Suprapubic skin (tissue), 4 donors: ENCODE measurements at regions not wholly inside any gene's neighbourhood (a gene's known extent, or its start where the extent isn't known, plus 50 kb on each side); places are given as distances from the start of the nearest gene placed in this dataset.
A peak's percentile ranks its signal among the peaks of the same experiment; 100 is the strongest.

ENCODE experiments used
- DNase-seq, 2 donors: peaks; one replicate each; pipeline ENCODE4 v3.0.0-alpha.2; 2019; ENCODE audit warnings: low spot score in 2 of 2
- H3K27ac ChIP-seq: fragments of 200-600 bp; sonication (generic); one replicate; pipeline ENCODE4 v1.5.1; 2019
- H3K27me3 ChIP-seq: fragments of 200-600 bp; sonication (generic); one replicate; pipeline ENCODE4 v1.5.1; 2019
- H3K36me3 ChIP-seq: fragments of 200-600 bp; sonication (generic); one replicate; pipeline ENCODE4 v1.5.1; 2019
- H3K4me1 ChIP-seq: fragments of 200-600 bp; sonication (generic); one replicate; pipeline ENCODE4 v1.5.1; 2019
- H3K4me3 ChIP-seq: fragments of 200-600 bp; sonication (generic); one replicate; pipeline ENCODE4 v1.5.1; 2019; ENCODE audit warnings: mild to moderate bottlenecking
- H3K9me3 ChIP-seq: fragments of 200-600 bp; sonication (generic); one replicate; pipeline ENCODE4 v1.5.1; 2019
- EP300 ChIP-seq: sonication (generic); formaldehyde crosslinking; IDR thresholded peaks from one replicate; pipeline ENCODE4 v1.6.1; 2017; ENCODE audit warnings: antibody characterized with exemption
- POLR2A ChIP-seq, 2 donors: fragments of 450-650 bp; IDR thresholded peaks; one replicate each; pipeline ENCODE4 v1.6.1; 2017; ENCODE audit warnings: antibody characterized with exemption in 2 of 2, mild to moderate bottlenecking in 2 of 2, moderate library complexity in 2 of 2
- POLR2AphosphoS5 ChIP-seq, 3 donors: sonication (generic); formaldehyde crosslinking; IDR thresholded peaks; one replicate each; pipeline ENCODE4 v1.6.1; 2017; ENCODE audit warnings: antibody characterized with exemption in 3 of 3
- WGBS: methylation state at CpG from one replicate; pipeline ENCODE4 v1.1.5; 2018; 5-methylcytosine and 5-hydroxymethylcytosine counted together
- TF ChIP-seq, protein P1 (sequence below), 2 donors: fragments of 200-600 bp in 1 of 2; fragments of 450-650 bp in 1 of 2; sonication (generic) in 1 of 2; IDR thresholded peaks; one replicate each; pipeline ENCODE4 v1.5.1; 2016 to 2019; ENCODE audit warnings: antibody characterized with exemption in 2 of 2, mild to moderate bottlenecking in 1 of 2, moderate library complexity in 1 of 2

DNA sequence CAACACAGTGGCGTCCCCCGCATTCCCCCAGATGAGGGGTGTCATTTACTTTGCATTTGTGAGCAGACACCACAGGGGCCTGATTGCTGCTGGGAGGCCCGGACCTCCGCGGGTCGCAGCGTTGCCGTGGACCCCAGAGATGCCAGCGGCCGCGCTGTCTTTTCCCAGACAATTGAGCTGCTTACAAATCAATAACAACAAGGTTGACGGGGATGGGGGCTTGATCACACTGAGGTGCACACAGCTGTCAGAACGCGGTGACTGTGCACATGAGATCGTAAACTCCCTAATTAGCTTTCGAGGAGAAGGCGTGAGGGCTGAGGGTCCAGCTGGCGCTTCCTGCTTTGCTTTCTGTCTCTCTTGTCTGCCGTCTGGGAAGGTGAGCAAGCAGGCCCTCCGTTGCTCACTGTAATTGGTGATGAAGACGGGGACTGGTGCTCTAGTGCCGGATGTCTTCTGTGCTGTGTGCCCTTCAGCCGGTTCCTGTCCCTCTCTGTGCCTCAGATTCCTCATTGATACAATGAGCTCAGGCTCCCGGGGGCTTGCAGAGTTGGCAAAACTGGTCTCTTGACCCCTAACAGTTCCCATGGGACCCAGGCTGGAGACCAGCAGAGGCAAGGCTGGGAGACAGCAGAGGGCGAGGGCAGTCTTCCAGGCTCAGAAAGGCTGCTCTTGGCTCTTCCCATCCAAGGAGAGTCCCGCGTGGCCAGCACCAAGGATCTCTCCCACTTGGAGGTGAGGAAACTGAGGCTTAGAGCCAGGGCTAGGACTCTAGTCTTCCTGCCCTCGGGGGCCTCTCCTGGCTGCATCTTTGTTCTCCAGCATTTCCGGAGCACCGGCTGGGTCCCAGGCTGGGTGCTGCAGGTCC, 126.0 kb upstream of the PMEPA1 start:
- Histone ChIP-seq H3K27me3 (no peaks in the 10 kb centered on the region), H3K4me1 (peaks cover 4% of the 10 kb centered on the region), H3K9me3 (no peaks in the 10 kb centered on the region), H3K27ac (no peak overlapping the region), H3K4me3 (no peak overlapping the region), H3K36me3 (no peaks in the 10 kb centered on the region)
- no peak for DNase-seq
- 81% methylated on average over 28 of the region's 30 CpGs for WGBS
- TF ChIP-seq EP300 (no peak), POLR2A (IDR thresholded peaks at IDR 0.05) (no peak), POLR2AphosphoS5 (IDR thresholded peaks at IDR 0.05) (no peak)
- TF ChIP-seq, protein P1, sequence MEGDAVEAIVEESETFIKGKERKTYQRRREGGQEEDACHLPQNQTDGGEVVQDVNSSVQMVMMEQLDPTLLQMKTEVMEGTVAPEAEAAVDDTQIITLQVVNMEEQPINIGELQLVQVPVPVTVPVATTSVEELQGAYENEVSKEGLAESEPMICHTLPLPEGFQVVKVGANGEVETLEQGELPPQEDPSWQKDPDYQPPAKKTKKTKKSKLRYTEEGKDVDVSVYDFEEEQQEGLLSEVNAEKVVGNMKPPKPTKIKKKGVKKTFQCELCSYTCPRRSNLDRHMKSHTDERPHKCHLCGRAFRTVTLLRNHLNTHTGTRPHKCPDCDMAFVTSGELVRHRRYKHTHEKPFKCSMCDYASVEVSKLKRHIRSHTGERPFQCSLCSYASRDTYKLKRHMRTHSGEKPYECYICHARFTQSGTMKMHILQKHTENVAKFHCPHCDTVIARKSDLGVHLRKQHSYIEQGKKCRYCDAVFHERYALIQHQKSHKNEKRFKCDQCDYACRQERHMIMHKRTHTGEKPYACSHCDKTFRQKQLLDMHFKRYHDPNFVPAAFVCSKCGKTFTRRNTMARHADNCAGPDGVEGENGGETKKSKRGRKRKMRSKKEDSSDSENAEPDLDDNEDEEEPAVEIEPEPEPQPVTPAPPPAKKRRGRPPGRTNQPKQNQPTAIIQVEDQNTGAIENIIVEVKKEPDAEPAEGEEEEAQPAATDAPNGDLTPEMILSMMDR (IDR thresholded peaks at IDR 0.05): no peak

DNA sequence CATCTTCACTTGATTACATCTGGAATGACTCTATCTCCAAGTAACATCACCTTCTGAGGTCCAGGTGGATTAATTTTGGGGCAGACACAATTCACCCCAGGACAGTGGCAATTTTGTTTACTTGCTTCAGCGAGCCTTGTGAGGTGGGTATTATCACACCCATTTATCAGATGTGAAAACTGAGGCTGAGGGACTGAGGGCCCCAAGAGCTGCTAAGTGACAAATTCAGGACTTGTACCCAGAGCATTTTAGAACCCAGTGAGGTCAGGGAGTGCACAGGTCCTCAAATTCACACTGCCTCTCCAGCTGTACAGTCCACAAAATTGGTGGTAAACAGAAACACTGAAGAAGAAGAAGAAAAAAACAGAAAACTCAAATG, 125.2 kb upstream of the PMEPA1 start:
- DNase-seq: no peak
- Histone ChIP-seq H3K27me3 (no peaks in the 10 kb centered on the region), H3K4me1 (peaks cover 4% of the 10 kb centered on the region), H3K4me3 (no peak overlapping the region), H3K27ac (no peak overlapping the region), H3K9me3 (no peaks in the 10 kb centered on the region), H3K36me3 (no peaks in the 10 kb centered on the region)
- WGBS: 92% methylated on average over 1 of the region's 1 CpG
- TF ChIP-seq POLR2A (IDR thresholded peaks at IDR 0.05) (no peak), POLR2AphosphoS5 (IDR thresholded peaks at IDR 0.05) (no peak), EP300 (no peak)
- TF ChIP-seq, protein P1 (IDR thresholded peaks at IDR 0.05): no peak

DNA sequence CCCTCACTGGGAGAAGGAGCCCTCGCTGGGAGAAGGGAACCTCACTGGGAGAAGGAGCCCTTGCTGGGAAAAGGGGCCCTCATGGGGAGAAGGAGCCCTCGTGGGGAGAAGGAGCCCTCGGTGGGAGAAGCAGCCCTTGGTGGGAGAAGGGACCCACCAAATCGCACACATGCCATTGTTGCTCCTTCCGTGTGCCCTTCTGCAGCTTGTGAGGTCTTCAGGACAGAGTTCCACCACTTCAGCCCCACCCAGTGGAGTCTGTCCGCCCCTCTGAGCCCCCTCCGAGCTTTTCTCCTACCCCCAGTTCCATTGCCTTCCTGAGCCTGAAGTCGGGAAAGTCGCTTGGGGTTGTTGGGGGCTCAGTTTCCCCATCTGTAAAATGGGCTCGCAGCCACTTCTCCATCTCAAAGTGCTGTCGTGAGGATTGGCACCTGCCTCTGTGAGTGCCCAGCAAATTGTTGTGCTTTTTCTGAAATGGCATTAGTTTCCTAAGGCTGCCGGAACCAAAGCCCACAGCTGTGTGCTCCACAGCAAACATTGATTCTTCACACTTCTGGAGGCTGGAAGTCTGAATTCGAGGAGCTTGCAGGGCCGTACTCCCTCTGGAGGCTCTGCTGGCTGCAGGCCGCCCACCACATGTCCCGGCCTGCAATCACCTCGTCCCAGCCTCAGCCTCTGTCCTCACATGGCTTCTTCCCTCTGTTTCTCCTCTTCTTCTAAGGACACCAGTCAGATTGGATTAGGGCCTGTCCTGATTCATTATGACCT, 124.7 kb upstream of the PMEPA1 start:
- 71% methylated on average over 16 of the region's 17 CpGs for WGBS
- Histone ChIP-seq H3K4me3 (no peak overlapping the region), H3K27me3 (no peaks in the 10 kb centered on the region), H3K4me1 (peaks cover 4% of the 10 kb centered on the region), H3K27ac (no peak overlapping the region), H3K36me3 (no peaks in the 10 kb centered on the region), H3K9me3 (no peaks in the 10 kb centered on the region)
- DNase-seq: no peak
- TF ChIP-seq EP300: no peak
- TF ChIP-seq, protein P1 (IDR thresholded peaks at IDR 0.05): no peak
- TF ChIP-seq POLR2A (IDR thresholded peaks at IDR 0.05): no peak
- no peak for TF ChIP-seq POLR2AphosphoS5 (IDR thresholded peaks at IDR 0.05)

DNA sequence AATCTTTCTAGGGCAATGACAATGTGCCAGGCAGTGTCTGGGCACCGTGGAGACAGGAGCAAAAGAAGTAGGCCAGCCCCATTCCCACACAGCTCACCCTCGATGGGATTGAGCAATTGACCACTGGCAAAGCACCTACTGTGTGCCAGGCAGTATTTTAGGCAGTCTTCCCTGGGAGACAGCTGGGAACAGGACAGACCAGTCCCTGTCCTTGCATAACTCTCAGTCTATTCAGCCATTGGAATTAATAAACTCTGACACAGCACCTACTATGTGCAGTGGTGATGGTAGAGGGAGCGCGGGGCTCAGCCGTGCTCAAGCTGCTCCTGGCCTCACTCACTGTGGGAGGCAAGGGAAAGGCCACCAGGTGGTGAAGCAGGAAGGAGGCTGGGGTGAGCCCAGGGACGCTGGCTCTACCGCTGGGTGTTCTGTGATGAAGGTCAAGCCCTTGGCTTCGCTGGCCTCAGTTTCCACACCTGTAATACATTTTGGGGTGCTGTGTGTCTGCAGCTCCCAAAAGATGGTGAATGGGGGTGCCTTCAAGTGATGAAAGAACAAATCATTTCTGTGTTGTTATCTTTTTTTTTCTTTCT, 122.3 kb upstream of the PMEPA1 start:
- no peaks in the 10 kb centered on the region for H3K27me3 ChIP-seq
- no peak for TF ChIP-seq POLR2AphosphoS5 (IDR thresholded peaks at IDR 0.05)
- H3K36me3 ChIP-seq: no peaks in the 10 kb centered on the region
- no peaks in the 10 kb centered on the region for H3K4me1 ChIP-seq
- no peak overlapping the region for H3K4me3 ChIP-seq
- no peaks in the 10 kb centered on the region for H3K9me3 ChIP-seq
- peak in 1 of 2 donors; percentile 37 for DNase-seq
- no peak overlapping the region for H3K27ac ChIP-seq
- 77% methylated on average over 8 of the region's 8 CpGs for WGBS

DNA sequence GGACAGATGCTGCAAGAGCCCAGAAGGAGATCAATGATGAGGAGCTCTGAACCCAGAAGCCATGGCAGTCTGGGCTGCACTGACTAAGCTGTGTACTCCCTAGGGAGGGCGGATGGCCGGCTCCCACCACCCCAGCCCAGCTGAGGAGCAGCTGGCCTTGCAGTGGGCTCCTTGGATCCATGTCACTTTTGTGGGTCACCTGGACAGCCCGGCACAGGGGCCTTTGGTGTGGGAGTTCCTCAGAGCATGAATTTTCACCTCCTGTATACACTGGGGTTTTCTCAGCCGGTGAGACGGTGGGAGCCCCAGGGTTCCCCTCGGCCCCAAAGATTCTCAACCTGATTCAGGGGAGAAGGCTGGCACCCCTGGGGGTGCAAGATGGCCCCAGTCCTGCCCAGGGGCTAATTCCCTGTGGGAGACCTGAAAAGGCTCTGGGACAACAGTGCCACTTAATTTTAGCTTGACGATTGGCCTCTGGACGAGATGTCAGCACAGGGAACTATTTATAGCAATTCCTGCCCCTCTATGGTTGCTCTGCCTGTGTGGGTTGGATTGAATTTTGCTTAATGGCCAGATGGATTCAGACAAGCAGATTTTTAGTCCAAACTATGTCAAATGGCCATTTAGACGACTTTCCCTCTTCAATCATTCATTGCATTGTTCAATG, 121.6 kb upstream of the PMEPA1 start:
- TF ChIP-seq, protein P1 (IDR thresholded peaks at IDR 0.05): no peak
- TF ChIP-seq POLR2AphosphoS5 (IDR thresholded peaks at IDR 0.05) (no peak), POLR2A (IDR thresholded peaks at IDR 0.05) (no peak), EP300 (no peak)
- Histone ChIP-seq H3K27me3 (no peaks in the 10 kb centered on the region), H3K4me1 (no peaks in the 10 kb centered on the region), H3K27ac (no peak overlapping the region), H3K36me3 (no peaks in the 10 kb centered on the region), H3K4me3 (no peak overlapping the region), H3K9me3 (no peaks in the 10 kb centered on the region)
- peak in 1 of 2 donors; percentile 56 for DNase-seq
- 83% methylated on average over 5 of the region's 9 CpGs for WGBS
